ENCODE measurements at regions not wholly inside any gene's neighbourhood (a gene's known extent, or its start where the extent isn't known, plus 50 kb on each side); places are given as distances from the start of the nearest gene placed in this dataset.
"Not testable (repeated sequence)": the region's sequence is repeated elsewhere in the genome, so short reads cannot be mapped to it uniquely, and the experiment has no call there.

- no peaks in the 10 kb centered on the region for H3K9me3 ChIP-seq
- H3K36me3 ChIP-seq, result no peaks in the 10 kb centered on the region
- H3K27me3 ChIP-seq, result no peaks in the 10 kb centered on the region
- no peak overlapping the region for H3K27ac ChIP-seq
- ATAC-seq (no peak), DNase-seq (no peak)
- TF ChIP-seq CTCF (IDR thresholded peaks at IDR 0.05 in 4 of 5, conservative IDR thresholded peaks at IDR 0.05 in 1 of 5), result no peak
- TF ChIP-seq POLR2A (IDR thresholded peaks at IDR 0.05), result no peak
- H3K4me3 ChIP-seq, result no peak overlapping the region
- in situ Hi-C loops (cut with MboI; ENCODE audit: low sequenced_read_pairs in 4 of 4), result no loop called here
- no peaks in the 10 kb centered on the region for H3K4me1 ChIP-seq
- intact Hi-C loops (cut with DNase I; ENCODE audit: low total_unique reads), result no loop called here
Measured at GRCh38 chr1:221598122-221598521, 143.8 kb downstream of the DUSP10 start.

- Histone ChIP-seq H3K27ac (no peak overlapping the region), H3K27me3 (no peaks in the 10 kb centered on the region), H3K4me3 (no peak overlapping the region), H3K36me3 (no peaks in the 10 kb centered on the region), H3K9me3 (no peaks in the 10 kb centered on the region), H3K4me1 (no peaks in the 10 kb centered on the region)
- intact Hi-C loops (cut with DNase I; ENCODE audit: low total_unique reads) (loop anchor here (5.0 kb wide), 1 partner anchor 34 kb away; no protein-coding TSS in a partner anchor), in situ Hi-C loops (cut with MboI; ENCODE audit: low sequenced_read_pairs in 4 of 4) (no loop called here)
- ATAC-seq (no peak), DNase-seq (no peak)
- TF ChIP-seq CTCF (IDR thresholded peaks at IDR 0.05 in 4 of 5, conservative IDR thresholded peaks at IDR 0.05 in 1 of 5) (no peak), POLR2A (IDR thresholded peaks at IDR 0.05) (no peak)
Measured at GRCh38 chr1:221601166-221601565, 140.7 kb downstream of the DUSP10 start.

- Histone ChIP-seq H3K27me3 (no peaks in the 10 kb centered on the region), H3K9me3 (no peaks in the 10 kb centered on the region), H3K4me3 (no peak overlapping the region), H3K27ac (no peak overlapping the region), H3K36me3 (no peaks in the 10 kb centered on the region), H3K4me1 (no peaks in the 10 kb centered on the region)
- TF ChIP-seq POLR2A (IDR thresholded peaks at IDR 0.05) (no peak), CTCF (IDR thresholded peaks at IDR 0.05 in 4 of 5, conservative IDR thresholded peaks at IDR 0.05 in 1 of 5) (no peak)
- ATAC-seq (no peak), DNase-seq (no peak)
- intact Hi-C loops (cut with DNase I; ENCODE audit: low total_unique reads), result loop anchor here (5.0 kb wide), 1 partner anchor 36 kb away; no protein-coding TSS in a partner anchor
- in situ Hi-C loops (cut with MboI; ENCODE audit: low sequenced_read_pairs in 4 of 4), result no loop called here
Measured at GRCh38 chr1:221602830-221603229, 139.1 kb downstream of the DUSP10 start.

GRCh38 chr1:221604390-221604789, 137.5 kb downstream of the DUSP10 start:
- H3K27ac ChIP-seq; H3K4me3 ChIP-seq; H3K9me3 ChIP-seq; DNase-seq; H3K27me3 ChIP-seq; ATAC-seq; H3K36me3 ChIP-seq; in situ Hi-C loops (cut with MboI; ENCODE audit: low sequenced_read_pairs in 4 of 4); H3K4me1 ChIP-seq: not testable (repeated sequence)
- intact Hi-C loops (cut with DNase I; ENCODE audit: low total_unique reads), result loop anchor here (5.0 kb wide), 1 partner anchor 37 kb away; no protein-coding TSS in a partner anchor

- no peak for DNase-seq
- in situ Hi-C loops (cut with MboI; ENCODE audit: low sequenced_read_pairs in 4 of 4) (no loop called here), intact Hi-C loops (cut with DNase I; ENCODE audit: low total_unique reads) (loop anchor here (5.0 kb wide), 1 partner anchor 38 kb away; no protein-coding TSS in a partner anchor)
- Histone ChIP-seq H3K36me3 (no peaks in the 10 kb centered on the region), H3K9me3 (no peaks in the 10 kb centered on the region), H3K4me3 (no peak overlapping the region), H3K27ac (no peak overlapping the region), H3K27me3 (no peaks in the 10 kb centered on the region), H3K4me1 (no peaks in the 10 kb centered on the region)
- no peak for TF ChIP-seq POLR2A (IDR thresholded peaks at IDR 0.05)
- no peak for TF ChIP-seq CTCF (IDR thresholded peaks at IDR 0.05 in 4 of 5, conservative IDR thresholded peaks at IDR 0.05 in 1 of 5)
- ATAC-seq, result no peak
Measured at GRCh38 chr1:221604948-221605347, 136.9 kb downstream of the DUSP10 start.
